HG02981 (cell line): ENCODE measurements at regions not wholly inside any gene's neighbourhood (a gene's known extent, or its start where the extent isn't known, plus 50 kb on each side); places are given as distances from the start of the nearest gene placed in this dataset.
"Not testable (repeated sequence)": the region's sequence is repeated elsewhere in the genome, so short reads cannot be mapped to it uniquely, and the experiment has no call there.

Experiments
- ATAC-seq: cut with Tn5 transposase; IDR thresholded peaks from one replicate; pipeline ENCODE4 v1.9.1; 2021; ENCODE audit warnings: mild to moderate bottlenecking, moderate library complexity; ENCODE audit not compliant: unreplicated experiment

GRCh38 chr12:31906557-31907301 lies 52.5 kb upstream of the RESF1 start:
- ATAC-seq = no peak

GRCh38 chr12:31903025-31903424 lies 56.2 kb upstream of the RESF1 start:
- no peak for ATAC-seq

- ATAC-seq = no peak
These were observed 58.9 kb upstream of the RESF1 start for GRCh38 chr12:31900271-31900670.

- no peak for ATAC-seq
These were observed 60.1 kb upstream of the RESF1 start for GRCh38 chr12:31899109-31899508.

GRCh38 chr12:31897781-31898503 lies 61.3 kb upstream of the RESF1 start:
- ATAC-seq = no peak

GRCh38 chr12:31897092-31897491 lies 62.1 kb upstream of the RESF1 start:
- not testable (repeated sequence) for ATAC-seq

- ATAC-seq = peak; percentile 98
These were observed 62.6 kb upstream of the RESF1 start for GRCh38 chr12:31896514-31897039.

GRCh38 chr12:31895449-31896150 lies 63.6 kb upstream of the RESF1 start:
- ATAC-seq = no peak

GRCh38 chr12:31890295-31891285 lies 68.6 kb upstream of the RESF1 start:
- peak; percentile 67 for ATAC-seq

- peak; percentile 41 for ATAC-seq
These were observed 72.0 kb upstream of the RESF1 start for GRCh38 chr12:31887109-31887811.

- not testable (repeated sequence) for ATAC-seq
These were observed 76.5 kb upstream of the RESF1 start for GRCh38 chr12:31882682-31883081.

- no peak for ATAC-seq
These were observed 78.9 kb upstream of the RESF1 start for GRCh38 chr12:31880340-31880739.

- ATAC-seq = no peak
These were observed 81.3 kb upstream of the RESF1 start for GRCh38 chr12:31877884-31878283.

- ATAC-seq = no peak
These were observed 82.4 kb upstream of the RESF1 start for GRCh38 chr12:31876568-31877424.

GRCh38 chr12:31875609-31875964 lies 83.6 kb upstream of the RESF1 start:
- ATAC-seq = no peak

GRCh38 chr12:31874961-31875608 lies 84.1 kb upstream of the RESF1 start:
- no peak for ATAC-seq

GRCh38 chr12:31872831-31873604 lies 86.2 kb upstream of the RESF1 start:
- ATAC-seq = no peak

- no peak for ATAC-seq
These were observed 89.2 kb upstream of the RESF1 start for GRCh38 chr12:31869972-31870371.
